LoVo (cell line): ENCODE measurements at regions not wholly inside any gene's neighbourhood (a gene's known extent, or its start where the extent isn't known, plus 50 kb on each side); places are given as distances from the start of the nearest gene placed in this dataset.

ENCODE experiments used
- DNase-seq: peaks from one replicate; pipeline ENCODE4 v3.0.0-alpha.2; 2016; ENCODE audit warnings: low spot score

DNA sequence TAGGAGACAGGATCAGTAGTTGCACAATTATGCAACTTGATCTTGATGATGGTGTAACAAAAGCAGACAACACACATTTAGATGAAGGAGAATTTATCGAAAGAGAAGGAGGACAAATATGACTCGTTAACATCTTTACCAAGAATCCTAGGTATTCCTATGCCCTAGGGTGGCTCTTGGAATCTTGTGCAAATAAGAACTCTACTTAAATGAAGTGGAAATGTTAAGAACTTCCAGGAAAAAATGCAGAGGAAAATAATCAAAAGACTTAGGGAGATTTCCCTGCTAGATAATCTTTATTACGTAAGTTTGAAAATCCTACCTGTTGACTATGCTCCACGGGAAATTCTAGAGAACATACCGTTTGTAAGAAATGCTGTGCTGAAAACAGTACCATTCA, 485.4 kb downstream of the POM121L12 start:
- no peak for DNase-seq

DNA sequence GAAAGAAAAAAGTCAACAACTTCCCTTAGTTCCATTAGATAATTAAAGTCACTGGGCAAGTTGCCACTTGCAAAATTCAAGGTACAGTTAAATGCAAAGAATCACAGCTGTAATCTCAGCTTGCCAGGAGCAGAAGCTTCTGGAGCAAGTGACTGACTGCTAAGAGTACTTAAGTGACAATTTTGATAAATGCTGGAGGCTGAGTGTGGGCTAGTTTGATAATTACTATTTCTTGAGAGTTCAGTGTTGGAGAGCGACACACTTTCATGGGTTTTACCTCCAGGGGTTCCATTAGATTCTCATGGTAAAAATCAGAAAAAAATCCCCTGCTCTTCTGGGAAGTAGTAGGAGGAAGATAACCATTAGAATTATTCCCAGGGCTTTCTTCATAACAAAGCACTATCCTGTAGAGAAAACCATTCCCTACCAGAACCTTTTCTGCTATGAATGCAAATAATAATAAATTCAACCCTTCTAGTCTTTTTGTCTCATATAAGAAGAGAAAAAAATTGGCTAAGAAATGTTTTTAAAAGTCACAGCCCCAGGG, 486.3 kb downstream of the POM121L12 start:
- DNase-seq = no peak

DNA sequence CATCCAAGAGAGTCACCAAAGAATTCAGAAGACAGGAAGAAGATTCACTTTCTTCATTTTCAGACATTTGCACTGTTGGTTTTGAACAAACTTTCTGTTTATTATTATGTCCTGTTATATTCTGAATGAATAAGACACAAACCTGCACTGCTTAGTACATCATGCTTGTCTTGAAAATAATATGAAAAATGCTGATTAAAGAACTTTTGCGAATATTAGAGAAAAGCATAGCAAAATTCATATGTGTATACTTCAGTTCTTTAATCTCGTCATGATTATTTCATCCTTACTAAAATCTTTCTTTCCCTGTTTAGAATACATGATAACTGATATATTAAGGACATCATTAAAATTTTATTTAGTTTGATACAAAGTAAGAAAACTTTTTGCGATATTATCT, 504.1 kb downstream of the POM121L12 start:
- no peak for DNase-seq

DNA sequence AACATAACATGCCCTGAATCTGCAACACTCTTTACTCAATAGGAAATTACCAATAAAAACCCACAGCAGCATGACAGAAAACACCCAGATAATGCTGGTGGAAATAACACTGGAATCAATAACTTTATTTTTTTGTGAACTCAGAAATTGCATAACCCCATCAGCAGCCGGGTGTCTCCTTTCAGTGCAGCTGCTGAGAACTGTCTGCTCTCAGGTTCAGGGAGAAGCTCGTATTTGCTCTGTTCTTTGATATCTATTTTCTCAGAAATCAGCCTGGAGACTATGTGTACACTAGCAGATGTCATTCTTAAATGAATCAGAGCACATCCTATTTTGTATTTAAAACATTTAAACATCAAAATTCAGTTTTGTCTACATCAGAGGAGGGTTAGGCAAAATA, 506.0 kb downstream of the POM121L12 start:
- no peak for DNase-seq

DNA sequence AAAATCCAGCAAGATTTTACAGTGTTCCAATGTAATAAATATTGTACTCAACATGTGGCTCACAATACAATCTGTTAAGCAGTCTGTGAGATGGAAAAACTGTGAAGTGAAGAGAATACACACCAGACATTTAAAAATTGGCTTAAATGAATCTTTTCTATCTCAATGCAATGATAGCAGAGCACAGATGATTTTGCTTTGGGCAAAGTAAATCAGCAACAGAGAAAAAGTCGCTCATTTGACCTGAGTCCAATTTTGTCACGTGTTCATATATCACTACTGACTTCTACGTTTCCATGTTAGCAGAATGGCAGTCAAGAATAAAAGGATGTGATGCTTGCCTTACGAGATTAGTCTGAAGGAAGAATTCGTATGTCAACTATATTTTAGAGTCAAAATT, 506.7 kb downstream of the POM121L12 start:
- DNase-seq = no peak
